Duodenal mucosa (tissue), 2 donors: ENCODE measurements at regions not wholly inside any gene's neighbourhood (a gene's known extent, or its start where the extent isn't known, plus 50 kb on each side); places are given as distances from the start of the nearest gene placed in this dataset.

Experiments
- H3K27ac ChIP-seq: one replicate; pipeline ENCODE4 v1.7.0; 2013; ENCODE audit warnings: low read depth, low read length
- H3K27me3 ChIP-seq, 2 donors: one replicate each; pipeline ENCODE4 v1.7.0; 2013; ENCODE audit warnings: low read length in 2 of 2, control low read depth in 1 of 2; ENCODE audit not compliant: insufficient read depth in 2 of 2, control insufficient read depth in 1 of 2
- H3K36me3 ChIP-seq, 2 donors: one replicate each; pipeline ENCODE4 v1.7.0; 2013; ENCODE audit warnings: low read length in 2 of 2, control low read depth in 1 of 2; ENCODE audit not compliant: insufficient read depth in 2 of 2, control insufficient read depth in 1 of 2
- H3K4me1 ChIP-seq, 2 donors: one replicate each; pipeline ENCODE4 v1.7.0; 2013; ENCODE audit warnings: low read length in 2 of 2, control low read depth in 1 of 2; ENCODE audit not compliant: insufficient read depth in 2 of 2, control insufficient read depth in 1 of 2
- H3K4me3 ChIP-seq, 2 donors: one replicate each; pipeline ENCODE4 v1.7.0; 2013; ENCODE audit warnings: low read length in 2 of 2, low read depth in 1 of 2
- H3K9ac ChIP-seq, 2 donors: one replicate each; pipeline ENCODE4 v1.7.0; 2013; ENCODE audit warnings: low read length in 2 of 2, low read depth in 1 of 2
- H3K9me3 ChIP-seq, 2 donors: one replicate each; pipeline ENCODE4 v1.7.0; 2013; ENCODE audit warnings: low read length in 2 of 2, control low read depth in 1 of 2; ENCODE audit not compliant: control insufficient read depth in 1 of 2

DNA sequence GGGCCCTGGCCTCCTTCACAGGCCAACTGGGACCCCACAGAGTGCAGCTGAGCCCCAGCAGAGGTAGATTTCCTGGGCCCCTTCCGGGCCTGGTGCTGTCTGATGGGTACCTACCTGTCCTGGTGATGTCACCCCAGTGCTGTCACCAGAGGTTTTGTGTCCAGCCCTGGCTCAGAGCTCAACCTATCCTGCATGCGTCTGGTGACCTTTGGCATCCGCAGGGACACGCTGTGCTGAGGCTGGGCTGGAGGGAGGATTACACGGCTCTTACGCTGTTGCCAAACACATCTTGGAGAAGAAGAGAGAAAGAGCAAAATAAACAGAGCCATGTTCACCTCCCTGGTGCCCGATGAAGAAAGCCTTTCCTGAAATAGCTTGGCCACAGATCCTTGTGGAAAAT lies 70.6 kb upstream of the MED9 start:
- Histone ChIP-seq H3K9ac (no peak overlapping the region), H3K4me3 (no peak overlapping the region), H3K9me3 (no peaks in the 10 kb centered on the region), H3K4me1 (peaks cover 10 to 16% of the 10 kb centered on the region in 2 donors), H3K27ac (no peak overlapping the region), H3K27me3 (no peaks in the 10 kb centered on the region), H3K36me3 (no peaks in the 10 kb centered on the region)

DNA sequence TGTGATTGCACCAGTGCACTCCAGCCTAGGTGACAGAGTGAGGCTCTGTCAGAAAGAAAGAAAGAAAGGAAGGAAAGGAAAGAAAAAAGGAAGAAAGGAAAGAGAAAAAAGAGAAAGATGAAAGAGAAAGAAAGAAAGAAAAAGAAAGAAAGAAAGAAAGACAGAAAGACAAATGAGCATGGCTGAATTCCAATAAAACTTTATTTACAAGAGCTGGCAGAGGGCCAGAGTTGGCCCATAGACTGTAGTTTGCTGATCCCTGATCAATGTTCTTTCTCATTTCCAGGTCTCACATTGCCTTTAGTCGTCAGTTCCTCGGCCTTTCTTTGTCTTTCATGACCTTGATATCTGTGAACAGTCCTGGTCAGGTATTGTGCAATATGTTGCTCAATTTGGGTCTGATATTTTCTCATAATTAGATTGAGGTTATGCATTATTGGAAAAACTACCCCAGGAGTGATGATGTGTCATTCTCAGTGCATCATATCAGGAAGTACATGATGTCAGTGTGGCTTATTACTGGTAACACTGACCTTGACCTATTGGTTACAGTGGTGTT lies 68.5 kb upstream of the MED9 start:
- H3K4me3 ChIP-seq: no peak overlapping the region
- no peaks in the 10 kb centered on the region for H3K27me3 ChIP-seq
- no peak overlapping the region for H3K27ac ChIP-seq
- no peaks in the 10 kb centered on the region for H3K9me3 ChIP-seq
- no peak overlapping the region for H3K9ac ChIP-seq
- H3K36me3 ChIP-seq: no peaks in the 10 kb centered on the region
- H3K4me1 ChIP-seq: peaks cover 9 to 11% of the 10 kb centered on the region in 2 donors

GRCh38 chr17:17410357-17410756 lies 66.4 kb upstream of the MED9 start:
- no peaks in the 10 kb centered on the region for H3K9me3 ChIP-seq
- no peak overlapping the region for H3K4me3 ChIP-seq
- no peaks in the 10 kb centered on the region for H3K4me1 ChIP-seq
- H3K36me3 ChIP-seq: no peaks in the 10 kb centered on the region
- no peaks in the 10 kb centered on the region for H3K27me3 ChIP-seq
- H3K9ac ChIP-seq: no peak overlapping the region
- H3K27ac ChIP-seq: no peak overlapping the region

DNA sequence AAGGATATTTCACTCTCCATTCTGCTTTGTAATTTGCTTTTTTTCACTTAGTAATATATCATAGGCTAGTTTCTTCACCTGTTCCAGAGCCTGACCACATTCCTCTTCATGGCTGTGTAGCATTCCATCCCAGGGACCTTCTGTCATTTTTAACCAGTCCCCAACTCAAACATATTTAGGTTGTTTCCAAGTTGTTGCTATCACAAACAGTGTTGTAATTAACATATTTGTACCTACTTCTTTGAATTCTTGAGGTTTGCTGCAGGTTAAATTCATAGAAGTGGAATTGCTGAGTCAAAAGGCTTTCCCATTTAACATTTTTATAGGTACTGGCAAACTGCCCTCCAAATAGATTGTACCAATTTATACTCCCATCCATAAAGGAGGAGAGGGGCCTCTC lies 65.1 kb upstream of the MED9 start:
- no peaks in the 10 kb centered on the region for H3K27me3 ChIP-seq
- no peaks in the 10 kb centered on the region for H3K4me1 ChIP-seq
- no peaks in the 10 kb centered on the region for H3K36me3 ChIP-seq
- no peak overlapping the region for H3K4me3 ChIP-seq
- H3K9ac ChIP-seq: no peak overlapping the region
- no peaks in the 10 kb centered on the region for H3K9me3 ChIP-seq
- no peak overlapping the region for H3K27ac ChIP-seq

GRCh38 chr17:17412326-17412725 lies 64.5 kb upstream of the MED9 start:
- no peaks in the 10 kb centered on the region for H3K36me3 ChIP-seq
- no peak overlapping the region for H3K27ac ChIP-seq
- H3K27me3 ChIP-seq: no peaks in the 10 kb centered on the region
- no peaks in the 10 kb centered on the region for H3K9me3 ChIP-seq
- H3K9ac ChIP-seq: no peak overlapping the region
- H3K4me3 ChIP-seq: no peak overlapping the region
- H3K4me1 ChIP-seq: no peaks in the 10 kb centered on the region

GRCh38 chr17:17413215-17413792 lies 63.5 kb upstream of the MED9 start:
- no peaks in the 10 kb centered on the region for H3K36me3 ChIP-seq
- no peaks in the 10 kb centered on the region for H3K9me3 ChIP-seq
- H3K4me3 ChIP-seq: no peak overlapping the region
- no peak overlapping the region for H3K9ac ChIP-seq
- no peak overlapping the region for H3K27ac ChIP-seq
- no peaks in the 10 kb centered on the region for H3K27me3 ChIP-seq
- H3K4me1 ChIP-seq: peaks cover 5 to 6% of the 10 kb centered on the region in 2 donors

DNA sequence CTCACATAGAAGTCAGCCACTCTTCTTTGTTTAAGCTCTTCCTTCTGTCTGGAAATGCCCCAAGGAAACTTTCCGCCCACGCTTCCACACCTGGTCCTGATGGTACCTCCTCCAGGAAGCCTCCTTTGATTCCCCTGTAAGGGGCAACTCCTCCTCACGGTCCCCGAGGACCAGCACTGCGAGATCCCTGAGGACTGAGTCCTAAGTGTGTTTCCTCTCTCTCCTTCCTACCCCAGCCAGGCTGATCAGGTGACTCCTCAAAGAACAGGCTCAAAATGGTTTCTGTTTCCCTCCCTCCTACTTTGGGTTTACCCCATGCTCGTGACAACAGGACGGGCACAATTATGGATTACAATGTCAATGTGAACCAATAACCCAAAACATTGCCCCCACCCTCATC lies 63.0 kb upstream of the MED9 start:
- Histone ChIP-seq H3K9me3 (no peaks in the 10 kb centered on the region), H3K27me3 (no peaks in the 10 kb centered on the region), H3K9ac (no peak overlapping the region), H3K27ac (no peak overlapping the region), H3K4me3 (peak overlapping the region in 1 of 2 donors; percentile 24), H3K36me3 (no peaks in the 10 kb centered on the region), H3K4me1 (peaks cover 8% of the 10 kb centered on the region in 2 donors)

DNA sequence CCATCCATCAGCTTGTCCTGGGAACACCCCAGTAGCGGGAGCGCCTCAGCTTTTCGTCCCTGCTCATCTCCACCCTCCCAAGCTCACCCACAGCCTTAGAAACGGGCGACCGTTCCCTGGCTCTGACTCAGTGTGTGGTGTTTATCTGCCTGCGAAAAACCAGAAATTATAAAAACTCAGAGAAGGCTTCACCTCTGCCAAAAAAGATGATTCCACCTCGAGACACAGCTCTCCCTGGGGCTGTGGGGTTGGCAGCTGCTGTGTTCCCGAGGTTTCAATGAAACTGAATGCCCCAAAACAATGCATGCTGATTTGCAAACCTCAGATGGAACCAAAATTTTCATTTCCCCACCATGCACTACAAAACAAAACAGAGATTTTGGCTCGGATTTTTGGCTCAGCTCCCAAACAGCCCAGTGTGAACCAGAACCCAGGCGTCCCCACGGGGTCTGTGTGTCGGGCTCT lies 62.4 kb upstream of the MED9 start:
- H3K27me3 ChIP-seq: no peaks in the 10 kb centered on the region
- no peak overlapping the region for H3K27ac ChIP-seq
- H3K4me3 ChIP-seq: peak overlapping the region in 1 of 2 donors; percentile 24

DNA sequence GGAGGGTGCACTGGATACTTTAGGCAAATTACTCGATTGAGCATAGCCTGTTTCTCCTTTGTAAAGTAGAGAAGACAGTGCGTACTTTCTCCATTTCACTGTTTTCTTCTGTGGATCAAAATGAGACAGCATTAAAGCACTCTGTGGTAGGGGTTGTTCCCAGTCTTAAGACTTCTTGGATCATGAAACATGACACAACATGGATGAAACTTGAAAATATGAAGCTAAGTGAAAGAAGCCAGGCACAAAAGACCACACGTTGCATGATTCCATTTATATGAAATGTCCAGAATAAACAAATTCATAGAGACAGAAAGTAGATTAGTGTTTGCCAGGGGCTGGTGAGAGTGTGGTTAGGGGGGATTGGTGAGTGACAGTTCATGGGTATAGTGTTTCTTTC lies 61.8 kb upstream of the MED9 start:
- Histone ChIP-seq H3K27ac (no peak overlapping the region), H3K4me3 (no peak overlapping the region), H3K9ac (no peak overlapping the region), H3K9me3 (no peaks in the 10 kb centered on the region), H3K36me3 (no peaks in the 10 kb centered on the region), H3K4me1 (peaks cover 8% of the 10 kb centered on the region in 2 donors), H3K27me3 (no peaks in the 10 kb centered on the region)

More for the DNA sequence above, 62.4 kb upstream of the MED9 start:
- H3K9me3 ChIP-seq: no peaks in the 10 kb centered on the region
- H3K9ac ChIP-seq: no peak overlapping the region
- H3K36me3 ChIP-seq: no peaks in the 10 kb centered on the region
- peaks cover 8% of the 10 kb centered on the region in 2 donors for H3K4me1 ChIP-seq

DNA sequence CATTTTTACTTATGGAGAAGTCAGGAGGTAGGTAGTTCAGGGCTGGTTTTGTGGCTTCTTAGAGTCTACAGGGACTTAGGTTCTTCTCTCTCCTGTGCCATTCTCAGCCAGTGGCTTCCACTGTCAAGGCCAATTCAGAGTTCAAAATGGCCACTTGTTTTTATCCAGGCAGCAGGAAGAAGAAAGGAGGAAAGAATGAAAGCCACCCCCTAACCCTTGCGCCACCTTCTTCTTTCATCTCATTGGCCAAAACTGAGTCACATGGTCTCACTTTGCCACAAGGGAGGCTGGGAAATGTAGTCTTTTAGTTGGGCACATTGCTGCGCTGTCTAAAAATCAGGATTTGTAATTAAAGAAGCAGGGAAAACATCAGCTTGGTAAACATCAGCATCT lies 60.8 kb upstream of the MED9 start:
- H3K4me1 ChIP-seq: peaks cover 8% of the 10 kb centered on the region in 2 donors
- H3K27ac ChIP-seq: no peak overlapping the region
- H3K9ac ChIP-seq: no peak overlapping the region

More for the DNA sequence above, 60.8 kb upstream of the MED9 start:
- Histone ChIP-seq H3K36me3 (no peaks in the 10 kb centered on the region), H3K4me3 (no peak overlapping the region), H3K27me3 (no peaks in the 10 kb centered on the region), H3K9me3 (no peaks in the 10 kb centered on the region)
